ENCODE measurements at regions not wholly inside any gene's neighbourhood (a gene's known extent, or its start where the extent isn't known, plus 50 kb on each side); places are given as distances from the start of the nearest gene placed in this dataset.

DNA sequence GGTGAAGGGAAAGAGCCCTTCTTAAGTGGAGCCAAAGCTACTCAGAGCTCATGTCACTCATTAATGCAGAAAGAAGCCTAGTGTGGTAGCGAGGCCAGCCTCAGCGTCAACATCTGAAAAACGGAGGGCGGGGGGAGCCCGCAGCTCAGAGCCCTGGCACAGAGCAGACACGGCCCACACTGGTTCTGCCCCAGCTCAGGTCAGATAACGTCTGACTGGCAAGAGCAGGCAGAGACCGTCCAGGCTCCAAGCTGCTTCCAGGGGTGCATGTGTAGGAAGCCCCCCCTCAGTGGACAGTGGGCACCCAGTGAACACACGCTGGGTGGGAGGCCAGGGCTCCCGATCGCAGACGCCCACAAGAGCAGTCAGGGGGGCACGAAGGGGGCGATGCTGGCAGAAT lies 100.8 kb downstream of the SHANK2 start:
- POLR2A ChIA-PET (ENCODE audit: low non-redundant PET) = no interaction called here
- CTCF ChIA-PET = no interaction called here
- no peak for DNase-seq (ENCODE audit: low spot score)
- TF ChIP-seq CTCF (conservative IDR thresholded peaks at IDR 0.05; ENCODE audit: low read depth) = no peak
- H3K27ac ChIP-seq = no peak overlapping the region

DNA sequence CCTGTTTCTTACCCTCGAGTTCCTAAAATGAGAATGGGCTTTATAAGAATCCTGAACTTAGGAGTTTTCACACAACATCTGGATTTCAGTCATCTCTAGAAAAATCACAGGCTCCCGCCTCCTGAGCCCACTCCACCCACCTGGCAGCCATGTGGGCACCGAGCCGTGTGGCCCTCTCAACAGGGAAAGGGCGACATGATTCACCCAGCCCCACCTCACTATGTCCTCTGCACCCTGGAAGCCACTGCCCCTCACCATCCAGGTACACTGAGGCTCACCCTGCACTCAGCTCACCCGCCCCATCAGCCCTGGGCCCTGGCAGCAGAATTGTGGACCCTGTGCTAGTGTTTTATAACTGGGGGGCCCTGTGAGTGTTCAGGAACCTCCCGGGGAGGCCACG lies 101.5 kb downstream of the SHANK2 start:
- POLR2A ChIA-PET (ENCODE audit: low non-redundant PET) = no interaction called here
- CTCF ChIA-PET = no interaction called here
- no peak for DNase-seq (ENCODE audit: low spot score)
- TF ChIP-seq CTCF (conservative IDR thresholded peaks at IDR 0.05; ENCODE audit: low read depth) = no peak
- no peak overlapping the region for H3K27ac ChIP-seq

DNA sequence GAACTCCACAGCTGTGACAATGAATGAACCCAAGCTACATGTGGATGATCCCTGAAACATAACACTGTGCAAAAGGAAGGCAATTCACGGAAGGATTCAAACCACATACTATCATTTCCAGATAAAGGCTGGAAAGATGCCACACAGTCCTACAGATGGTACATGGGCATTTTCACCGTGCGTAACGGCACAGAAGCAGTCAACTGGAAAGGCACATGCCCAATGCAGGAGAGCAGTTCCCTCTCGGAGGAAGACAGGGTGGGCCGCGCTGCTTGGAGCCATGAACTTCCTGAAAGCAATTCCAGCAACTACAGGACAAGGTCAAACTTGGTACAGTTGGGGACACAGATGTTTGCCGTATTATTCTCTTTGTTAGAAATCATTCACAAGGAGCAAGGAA lies 103.7 kb downstream of the SHANK2 start:
- CTCF ChIA-PET = no interaction called here
- POLR2A ChIA-PET (ENCODE audit: low non-redundant PET) = no interaction called here
- H3K27ac ChIP-seq = no peak overlapping the region
- no peak for TF ChIP-seq CTCF (conservative IDR thresholded peaks at IDR 0.05; ENCODE audit: low read depth)
- DNase-seq (ENCODE audit: low spot score) = no peak

DNA sequence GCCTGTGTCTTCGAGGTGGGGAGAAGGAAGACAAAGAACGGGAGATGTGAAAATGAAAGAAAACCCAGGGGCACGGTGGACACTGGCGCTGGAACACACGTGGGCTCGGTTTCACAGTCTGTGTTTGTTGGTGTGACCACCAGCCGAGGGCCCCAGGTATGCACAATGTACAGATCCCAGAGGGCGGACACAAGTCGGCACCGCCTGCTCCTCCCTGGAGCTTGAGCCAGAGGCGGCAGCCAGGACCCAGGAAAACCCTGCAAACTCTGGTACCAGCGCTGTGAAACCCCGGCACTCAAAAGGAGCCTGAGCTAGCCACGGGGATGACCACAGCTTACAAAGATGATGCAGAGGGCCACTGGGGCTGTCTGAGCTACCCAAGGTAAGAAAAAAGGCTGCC lies 105.0 kb downstream of the SHANK2 start:
- CTCF ChIA-PET = no interaction called here
- POLR2A ChIA-PET (ENCODE audit: low non-redundant PET) = no interaction called here
- no peak for DNase-seq (ENCODE audit: low spot score)
- TF ChIP-seq CTCF (conservative IDR thresholded peaks at IDR 0.05; ENCODE audit: low read depth) = no peak
- H3K27ac ChIP-seq = no peak overlapping the region

DNA sequence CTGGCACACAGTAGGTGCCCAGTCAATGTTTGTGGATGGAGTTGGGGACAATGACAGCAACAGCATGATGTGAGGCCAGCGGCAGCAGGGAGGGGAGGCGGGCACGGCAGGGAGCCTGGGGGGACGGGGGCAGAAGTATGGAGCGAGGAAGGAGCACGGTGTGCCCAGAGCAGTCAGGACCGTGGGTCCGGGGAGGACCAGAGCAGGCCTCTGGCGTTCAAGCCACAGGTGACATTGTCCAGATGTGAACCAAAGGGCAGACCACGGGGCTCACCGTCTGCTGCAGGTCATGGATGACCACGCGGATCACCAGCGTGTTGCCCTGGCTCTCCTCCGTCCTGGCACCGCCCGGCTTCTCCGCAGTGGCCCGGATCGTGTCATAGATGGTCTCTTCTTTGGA lies 105.5 kb downstream of the SHANK2 start:
- ChIA-PET POLR2A (ENCODE audit: low non-redundant PET) (no interaction called here), CTCF (no interaction called here)
- DNase-seq (ENCODE audit: low spot score) = no peak
- H3K27ac ChIP-seq = no peak overlapping the region
- TF ChIP-seq CTCF (conservative IDR thresholded peaks at IDR 0.05; ENCODE audit: low read depth) = no peak

- DNase-seq (ENCODE audit: low spot score) = no peak
- POLR2A ChIA-PET (ENCODE audit: low non-redundant PET) = no interaction called here
- no peak overlapping the region for H3K27ac ChIP-seq
- CTCF ChIA-PET = no interaction called here
- no peak for TF ChIP-seq CTCF (conservative IDR thresholded peaks at IDR 0.05; ENCODE audit: low read depth)
Observed at GRCh38 chr11:71145988-71146824, 106.2 kb downstream of the SHANK2 start.

All from RWPE1 (cell line).